Body of pancreas (tissue), 4 donors: ENCODE measurements at regions not wholly inside any gene's neighbourhood (a gene's known extent, or its start where the extent isn't known, plus 50 kb on each side); places are given as distances from the start of the nearest gene placed in this dataset.

Experiments
- ATAC-seq: fragments of 150-250 bp; one replicate; pipeline ENCODE4 v1.9.1; 2016
- DNase-seq, 4 donors: peaks; one replicate each; pipeline ENCODE4 v3.0.0-alpha.2; 2019
- H3K27ac ChIP-seq, 4 donors: fragments of 200-600 bp; sonication (generic); 1 replicate in 3 of 4; 2 replicates in 1 of 4; pipeline versions ENCODE4 v1.5.1 to v1.6.1; 2016 to 2019; ENCODE audit warnings: mild to moderate bottlenecking in 1 of 4, mixed read lengths in 1 of 4, moderate library complexity in 1 of 4
- H3K27me3 ChIP-seq, 2 donors: fragments of 200-600 bp; sonication (generic); one replicate each; pipeline ENCODE4 v1.6.0; 2016; ENCODE audit warnings: mild to moderate bottlenecking in 1 of 2
- H3K36me3 ChIP-seq, 2 donors: fragments of 200-600 bp; sonication (generic); replicated peaks in 1 of 2; 2 replicates each; pipeline ENCODE4 v1.5.1; 2016; ENCODE audit warnings: low read depth in 2 of 2; ENCODE audit not compliant: insufficient read depth in 1 of 2
- H3K4me1 ChIP-seq: fragments of 200-600 bp; sonication (generic); one replicate; pipeline ENCODE4 v1.6.0; 2016
- H3K4me3 ChIP-seq, 2 donors: fragments of 200-600 bp; sonication (generic); 1 replicate in 1 of 2; 2 replicates in 1 of 2; pipeline ENCODE4 v1.5.1; 2016 to 2019
- H3K9me3 ChIP-seq, 3 donors: fragments of 200-600 bp; sonication (generic); 1 replicate in 2 of 3; 2 replicates in 1 of 3; pipeline ENCODE4 v1.5.1; 2016
- CTCF ChIP-seq, 7 experiments: fragments of 450-650 bp in 4 of 7; fragments of 200-600 bp in 3 of 7; sonication (generic) in 3 of 7; IDR thresholded peaks; one replicate each; pipeline ENCODE4 v1.5.1; 2016 to 2019; ENCODE audit warnings: antibody characterized with exemption in 7 of 7
- POLR2A ChIP-seq, 3 donors: fragments of 450-650 bp; IDR thresholded peaks; one replicate each; pipeline ENCODE4 v1.6.1; 2016; ENCODE audit warnings: antibody characterized with exemption in 3 of 3, mild to moderate bottlenecking in 2 of 3
- WGBS, 2 donors: methylation state at CpG; one replicate each; pipeline ENCODE4 v1.1.5; 2017; 5-methylcytosine and 5-hydroxymethylcytosine counted together
- intact Hi-C: fragments of 100-400 bp; cut with DNase I; formaldehyde crosslinking; loops from one replicate; pipeline ENCODE4 v1.15.1; 2023

- ATAC-seq (no peak), DNase-seq (no peak)
- H3K4me3 ChIP-seq = no peak overlapping the region
- TF ChIP-seq POLR2A (IDR thresholded peaks at IDR 0.05) (no peak), CTCF (IDR thresholded peaks at IDR 0.05) (no peak)
- no peaks in the 10 kb centered on the region for H3K27me3 ChIP-seq
- peaks cover 22% of the 10 kb centered on the region for H3K4me1 ChIP-seq
- intact Hi-C loops = no loop called here
- no peak overlapping the region for H3K27ac ChIP-seq
- H3K9me3 ChIP-seq = no peaks in the 10 kb centered on the region
- H3K36me3 ChIP-seq = no peaks in the 10 kb centered on the region
These were observed 248.7 kb upstream of the IRF2BP2 start for GRCh38 chr1:234858722-234859121.

GRCh38 chr1:234856845-234857245 is 246.9 kb upstream of the IRF2BP2 start:
- Histone ChIP-seq H3K27me3 (no peaks in the 10 kb centered on the region), H3K9me3 (no peaks in the 10 kb centered on the region), H3K4me3 (no peak overlapping the region), H3K36me3 (no peaks in the 10 kb centered on the region), H3K27ac (no peak overlapping the region), H3K4me1 (peaks cover 6% of the 10 kb centered on the region)
- ATAC-seq (peak; percentile 24), DNase-seq (no peak)
- no peak for TF ChIP-seq CTCF (IDR thresholded peaks at IDR 0.05)
- no peak for TF ChIP-seq POLR2A (IDR thresholded peaks at IDR 0.05)
- intact Hi-C loops = no loop called here
- WGBS, 2 donors = 79 to 83% methylated on average over 3 of the region's 3 CpGs

- Histone ChIP-seq H3K27ac (no peak overlapping the region), H3K36me3 (no peaks in the 10 kb centered on the region), H3K27me3 (no peaks in the 10 kb centered on the region), H3K4me1 (no peaks in the 10 kb centered on the region), H3K9me3 (no peaks in the 10 kb centered on the region), H3K4me3 (no peak overlapping the region)
- TF ChIP-seq CTCF (IDR thresholded peaks at IDR 0.05) = no peak
- TF ChIP-seq POLR2A (IDR thresholded peaks at IDR 0.05) = no peak
- intact Hi-C loops = no loop called here
- 93 to 100% methylated on average over 3 of the region's 3 CpGs for WGBS, 2 donors
- no peak for ATAC-seq
- DNase-seq = no peak
These were observed 245.9 kb upstream of the IRF2BP2 start for GRCh38 chr1:234855851-234856250.

- H3K27ac ChIP-seq = no peak overlapping the region
- intact Hi-C loops = no loop called here
- no peak for TF ChIP-seq CTCF (IDR thresholded peaks at IDR 0.05)
- TF ChIP-seq POLR2A (IDR thresholded peaks at IDR 0.05) = no peak
- WGBS, 2 donors = 71% methylated on average over 1 of the region's 1 CpG; no CpG with 5 or more reads in 1 of the 2 donors
- no peaks in the 10 kb centered on the region for H3K27me3 ChIP-seq
- H3K4me3 ChIP-seq = no peak overlapping the region
- no peak for ATAC-seq
- no peaks in the 10 kb centered on the region for H3K4me1 ChIP-seq
- H3K9me3 ChIP-seq = no peaks in the 10 kb centered on the region
- no peaks in the 10 kb centered on the region for H3K36me3 ChIP-seq
- no peak for DNase-seq
These were observed 244.7 kb upstream of the IRF2BP2 start for GRCh38 chr1:234854645-234855039.

- no peaks in the 10 kb centered on the region for H3K4me1 ChIP-seq
- intact Hi-C loops = no loop called here
- no peaks in the 10 kb centered on the region for H3K9me3 ChIP-seq
- DNase-seq = peak in 1 of 4 donors; percentile 51
- H3K4me3 ChIP-seq = no peak overlapping the region
- no peak overlapping the region for H3K27ac ChIP-seq
- no peaks in the 10 kb centered on the region for H3K36me3 ChIP-seq
- TF ChIP-seq POLR2A (IDR thresholded peaks at IDR 0.05) = no peak
- no peak for TF ChIP-seq CTCF (IDR thresholded peaks at IDR 0.05)
- ATAC-seq = no peak
- WGBS, 2 donors = 82 to 88% methylated on average over 6 of the region's 6 CpGs
- no peaks in the 10 kb centered on the region for H3K27me3 ChIP-seq
These were observed 244.1 kb upstream of the IRF2BP2 start for GRCh38 chr1:234853906-234854644.
